ENCODE measurements at regions not wholly inside any gene's neighbourhood (a gene's known extent, or its start where the extent isn't known, plus 50 kb on each side); places are given as distances from the start of the nearest gene placed in this dataset.

- DNase-seq, result no peak
- H3K79me2 ChIP-seq (ENCODE audit: low read length), result no peaks in the 10 kb centered on the region
- POLR2A ChIA-PET (ENCODE audit: unreplicated experiment), result no interaction called here
- BruUV-seq (replicated peaks), result no TSS peak
- intact Hi-C loops (cut with micrococcal nuclease), result no loop called here
- TF ChIP-seq EZH2phosphoT487 (IDR thresholded peaks at IDR 0.05; ENCODE audit: borderline replicate concordance, low read length) (no peak), CTCF (conservative IDR thresholded peaks at IDR 0.05; ENCODE audit: low read depth, low read length) (no peak), EZH2 (IDR thresholded peaks at IDR 0.05; ENCODE audit: low read length, unreplicated experiment) (no peak)
- no peaks in the 10 kb centered on the region for H3K9me2 ChIP-seq (replicated peaks; ENCODE audit: low read length)
- H3K9ac ChIP-seq (ENCODE audit: low read length), result no peak overlapping the region
- no peak overlapping the region for H2AFZ ChIP-seq (ENCODE audit: low read length)
- ATAC-seq, result no peak
- no peak overlapping the region for H3K4me3 ChIP-seq (ENCODE audit: low read length)
- H3K27me3 ChIP-seq (ENCODE audit: low read length), result no peaks in the 10 kb centered on the region
- H3K36me3 ChIP-seq (ENCODE audit: low read depth, low read length), result no peaks in the 10 kb centered on the region
- H3K9me3 ChIP-seq (ENCODE audit: low read length), result no peaks in the 10 kb centered on the region
- no peaks in the 10 kb centered on the region for H4K20me1 ChIP-seq (ENCODE audit: low read length)
- H3K27ac ChIP-seq (ENCODE audit: low read length), result no peak overlapping the region
- H3F3A ChIP-seq (ENCODE audit: low read length, unreplicated experiment), result no peaks in the 10 kb centered on the region
- no peaks in the 10 kb centered on the region for H3K4me1 ChIP-seq (ENCODE audit: insufficient read depth, low read length)
- H3K4me2 ChIP-seq (ENCODE audit: low read length), result no peak overlapping the region
- CTCF ChIA-PET, result no interaction called here
Measured at GRCh38 chr4:157792716-157793115, 380.1 kb downstream of the GASK1B start.

- ATAC-seq (no peak), DNase-seq (no peak)
- ChIA-PET POLR2A (ENCODE audit: unreplicated experiment) (no interaction called here), CTCF (no interaction called here)
- H3K27me3 ChIP-seq (ENCODE audit: low read length), result no peaks in the 10 kb centered on the region
- no peaks in the 10 kb centered on the region for H3F3A ChIP-seq (ENCODE audit: low read length, unreplicated experiment)
- H2AFZ ChIP-seq (ENCODE audit: low read length), result no peak overlapping the region
- no peaks in the 10 kb centered on the region for H3K79me2 ChIP-seq (ENCODE audit: low read length)
- H3K9ac ChIP-seq (ENCODE audit: low read length), result no peak overlapping the region
- no peaks in the 10 kb centered on the region for H3K36me3 ChIP-seq (ENCODE audit: low read depth, low read length)
- no peaks in the 10 kb centered on the region for H4K20me1 ChIP-seq (ENCODE audit: low read length)
- H3K27ac ChIP-seq (ENCODE audit: low read length), result no peak overlapping the region
- intact Hi-C loops (cut with micrococcal nuclease), result no loop called here
- no peaks in the 10 kb centered on the region for H3K4me1 ChIP-seq (ENCODE audit: insufficient read depth, low read length)
- H3K9me3 ChIP-seq (ENCODE audit: low read length), result no peaks in the 10 kb centered on the region
- no peaks in the 10 kb centered on the region for H3K9me2 ChIP-seq (replicated peaks; ENCODE audit: low read length)
- no peak overlapping the region for H3K4me2 ChIP-seq (ENCODE audit: low read length)
- no peak overlapping the region for H3K4me3 ChIP-seq (ENCODE audit: low read length)
- no peak for TF ChIP-seq CTCF (conservative IDR thresholded peaks at IDR 0.05; ENCODE audit: low read depth, low read length)
- TF ChIP-seq EZH2phosphoT487 (IDR thresholded peaks at IDR 0.05; ENCODE audit: borderline replicate concordance, low read length), result no peak
- TF ChIP-seq EZH2 (IDR thresholded peaks at IDR 0.05; ENCODE audit: low read length, unreplicated experiment), result no peak
- BruUV-seq (replicated peaks), result no TSS peak
Measured at GRCh38 chr4:157791236-157791635, 381.6 kb downstream of the GASK1B start.

GRCh38 chr4:157787618-157788017, 385.2 kb downstream of the GASK1B start:
- Histone ChIP-seq H3K4me1 (ENCODE audit: insufficient read depth, low read length) (no peaks in the 10 kb centered on the region), H3K79me2 (ENCODE audit: low read length) (no peaks in the 10 kb centered on the region), H3K27ac (ENCODE audit: low read length) (no peak overlapping the region), H4K20me1 (ENCODE audit: low read length) (no peaks in the 10 kb centered on the region), H3K27me3 (ENCODE audit: low read length) (no peaks in the 10 kb centered on the region), H3K4me2 (ENCODE audit: low read length) (no peak overlapping the region), H3K9ac (ENCODE audit: low read length) (no peak overlapping the region), H3K9me2 (replicated peaks; ENCODE audit: low read length) (no peaks in the 10 kb centered on the region), H3K4me3 (ENCODE audit: low read length) (no peak overlapping the region), H3F3A (ENCODE audit: low read length, unreplicated experiment) (no peaks in the 10 kb centered on the region), H3K9me3 (ENCODE audit: low read length) (no peaks in the 10 kb centered on the region), H3K36me3 (ENCODE audit: low read depth, low read length) (no peaks in the 10 kb centered on the region), H2AFZ (ENCODE audit: low read length) (no peak overlapping the region)
- ATAC-seq, result peak; percentile 79
- POLR2A ChIA-PET (ENCODE audit: unreplicated experiment), result no interaction called here
- TF ChIP-seq EZH2phosphoT487 (IDR thresholded peaks at IDR 0.05; ENCODE audit: borderline replicate concordance, low read length) (no peak), EZH2 (IDR thresholded peaks at IDR 0.05; ENCODE audit: low read length, unreplicated experiment) (no peak), CTCF (conservative IDR thresholded peaks at IDR 0.05; ENCODE audit: low read depth, low read length) (no peak)
- DNase-seq, result no peak
- CTCF ChIA-PET, result no interaction called here
- intact Hi-C loops (cut with micrococcal nuclease), result no loop called here
- no TSS peak for BruUV-seq (replicated peaks)
